Hepatocyte (in vitro differentiated cells): ENCODE measurements at regions not wholly inside any gene's neighbourhood (a gene's known extent, or its start where the extent isn't known, plus 50 kb on each side); places are given as distances from the start of the nearest gene placed in this dataset.

Source experiments
- CTCF ChIP-seq: fragments of 200-600 bp; sonication (generic); IDR thresholded peaks from 2 replicates; pipeline ENCODE4 v1.5.1; 2016; ENCODE audit warnings: antibody characterized with exemption, mild to moderate bottlenecking; ENCODE audit not compliant: poor library complexity
- EZH2 ChIP-seq: fragments of 200-600 bp; sonication (generic); IDR thresholded peaks from 2 replicates; pipeline ENCODE4 v1.6.1; 2016; ENCODE audit warnings: antibody characterized with exemption, mild to moderate bottlenecking, borderline replicate concordance

GRCh38 chr16:9226924-9227323 is 135.5 kb downstream of the HAPSTR1 start:
- no peak for TF ChIP-seq EZH2
- no peak for TF ChIP-seq CTCF
